Ecto neural progenitor cell (in vitro differentiated cells): ENCODE measurements at regions not wholly inside any gene's neighbourhood (a gene's known extent, or its start where the extent isn't known, plus 50 kb on each side); places are given as distances from the start of the nearest gene placed in this dataset.

Experiments used
- DNase-seq: peaks from one replicate; pipeline ENCODE4 v3.0.0-alpha.2; 2018; ENCODE audit warnings: low spot score

DNA sequence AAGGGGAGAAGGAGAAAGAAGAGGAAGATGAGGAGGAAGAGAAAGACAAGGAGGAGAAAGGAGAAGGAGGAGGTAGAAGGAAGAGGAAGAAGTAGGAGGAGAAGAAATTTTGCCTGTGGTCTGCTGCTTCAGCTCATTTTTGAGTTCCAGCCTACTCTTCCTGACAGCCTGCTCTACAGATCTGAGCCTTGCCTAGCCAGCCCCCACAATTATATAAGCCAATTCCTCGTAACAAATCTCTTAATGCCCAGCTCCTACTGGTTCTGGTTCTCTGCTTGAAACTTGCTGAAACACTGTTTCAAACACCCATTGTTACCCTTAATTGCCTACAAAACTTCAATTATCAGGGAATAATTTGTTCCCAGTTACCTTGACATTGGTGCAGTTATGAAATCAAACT lies 1014.2 kb upstream of the CELF4 start:
- DNase-seq = no peak

DNA sequence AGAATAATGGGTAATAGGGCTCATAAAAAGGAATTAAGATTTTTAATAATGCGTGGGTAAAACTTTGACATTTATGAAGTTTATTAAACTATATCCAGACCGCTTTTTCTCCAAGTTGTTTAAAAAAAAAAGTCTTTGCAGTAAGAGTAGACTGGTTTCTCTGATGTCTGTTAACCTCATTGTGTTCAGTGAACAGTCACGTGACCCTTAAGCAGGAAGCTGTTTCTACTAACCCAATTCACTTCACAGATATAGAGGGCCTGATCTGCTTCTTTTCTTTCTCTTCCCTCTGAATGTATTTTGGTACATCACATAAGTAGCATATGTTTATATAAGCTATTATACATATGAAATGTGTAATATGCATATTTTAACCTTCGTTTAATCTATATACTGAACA lies 1011.3 kb upstream of the CELF4 start:
- DNase-seq = no peak

DNA sequence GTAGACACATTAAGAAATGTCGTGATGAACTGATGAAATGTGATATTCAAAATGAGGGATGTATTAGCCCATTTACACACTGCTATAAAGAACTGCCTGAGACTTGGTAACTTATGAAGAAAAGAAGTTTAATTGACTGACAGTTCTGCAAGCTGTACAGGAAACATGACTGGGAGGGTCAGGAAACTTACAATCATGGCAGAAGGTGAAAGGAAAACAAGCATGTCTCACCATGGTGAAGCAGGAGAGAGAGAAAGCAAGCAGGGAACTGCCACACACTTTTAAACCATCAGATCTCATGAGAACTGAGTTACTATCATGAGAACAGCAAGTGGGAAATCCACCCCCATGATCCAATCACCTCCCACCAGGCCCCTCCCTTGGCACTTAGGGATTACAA lies 1010.8 kb upstream of the CELF4 start:
- no peak for DNase-seq

DNA sequence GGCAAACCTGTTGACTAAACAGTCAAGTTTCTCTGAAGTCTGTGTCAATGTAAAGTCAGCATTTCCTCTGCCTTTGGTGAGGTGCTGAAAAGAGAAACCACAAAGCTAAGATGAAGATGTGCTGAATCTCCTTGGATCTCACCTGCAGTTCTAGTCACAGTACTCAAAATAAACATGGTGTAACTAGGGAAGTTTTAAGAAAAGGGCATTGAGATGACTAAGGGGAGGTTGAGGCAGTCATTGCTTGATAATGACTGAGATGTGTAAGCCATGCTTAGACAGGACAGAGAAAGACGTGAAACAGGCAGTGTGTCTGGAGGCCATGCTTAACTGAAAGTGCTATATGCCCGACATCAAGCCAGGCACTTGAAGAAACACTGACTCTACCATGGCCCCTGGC lies 1010.0 kb upstream of the CELF4 start:
- no peak for DNase-seq

DNA sequence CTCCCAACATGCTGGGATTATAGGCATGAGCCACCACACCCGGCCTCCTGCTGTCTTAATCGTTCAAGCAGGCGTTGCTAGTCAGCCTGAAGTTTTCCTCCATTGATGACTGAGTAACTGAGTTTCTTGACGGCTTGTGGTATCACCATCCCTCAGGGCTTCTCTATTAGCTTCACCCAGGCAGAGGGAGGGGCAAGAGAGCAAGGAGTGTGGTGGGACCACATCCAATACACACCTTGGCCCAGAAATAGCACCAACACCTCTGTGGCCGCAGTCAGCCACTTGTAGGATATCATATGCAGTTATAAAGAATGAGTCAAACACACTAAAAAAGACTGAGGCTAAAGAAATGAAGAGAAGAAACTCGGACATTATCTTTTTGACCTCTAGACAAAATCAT lies 1009.4 kb upstream of the CELF4 start:
- no peak for DNase-seq

DNA sequence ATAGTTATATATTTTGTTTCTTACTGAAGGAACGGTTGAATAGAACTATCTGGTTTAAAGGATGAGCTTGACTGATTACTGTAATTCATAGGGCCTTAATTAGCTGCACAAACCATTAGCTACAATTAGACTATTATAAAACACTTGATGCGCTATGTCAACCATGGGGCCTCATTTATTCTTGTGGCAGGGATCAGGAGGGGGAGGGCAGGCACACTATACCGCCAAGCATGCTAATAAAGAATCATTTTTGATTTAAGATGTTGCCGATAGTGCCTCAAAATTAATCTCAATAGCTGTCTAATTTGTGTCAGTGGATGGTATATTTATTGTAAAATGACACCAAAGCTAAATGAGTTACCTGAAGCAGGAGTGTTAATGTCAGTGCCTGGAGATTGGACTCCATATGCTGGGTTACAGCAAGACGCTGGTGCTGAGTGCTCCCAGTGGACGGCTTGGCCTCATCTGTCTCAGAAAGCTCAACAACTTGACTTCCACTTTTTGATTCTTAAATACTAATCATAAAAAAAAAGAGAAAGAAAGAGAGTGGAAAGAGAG lies 1007.0 kb upstream of the CELF4 start:
- DNase-seq = no peak

DNA sequence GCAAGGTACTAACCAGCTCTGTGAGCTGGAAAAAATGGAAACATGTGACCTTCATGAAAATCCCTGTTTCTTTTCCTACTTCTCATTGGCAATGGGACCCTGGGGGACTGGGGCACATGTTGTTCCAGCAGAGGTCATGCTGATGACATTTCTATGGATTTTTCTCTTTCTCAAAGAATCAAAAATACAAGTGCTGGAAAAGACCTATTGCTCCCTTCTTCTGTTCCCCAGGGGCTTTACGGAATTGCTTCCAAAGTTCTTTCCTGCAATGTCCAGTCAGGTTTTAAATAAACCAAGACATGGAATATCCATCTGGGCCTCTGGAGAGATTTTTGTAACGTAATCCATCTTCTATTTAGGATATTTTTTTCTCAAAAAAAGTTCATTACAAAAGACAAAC lies 1006.1 kb upstream of the CELF4 start:
- no peak for DNase-seq

DNA sequence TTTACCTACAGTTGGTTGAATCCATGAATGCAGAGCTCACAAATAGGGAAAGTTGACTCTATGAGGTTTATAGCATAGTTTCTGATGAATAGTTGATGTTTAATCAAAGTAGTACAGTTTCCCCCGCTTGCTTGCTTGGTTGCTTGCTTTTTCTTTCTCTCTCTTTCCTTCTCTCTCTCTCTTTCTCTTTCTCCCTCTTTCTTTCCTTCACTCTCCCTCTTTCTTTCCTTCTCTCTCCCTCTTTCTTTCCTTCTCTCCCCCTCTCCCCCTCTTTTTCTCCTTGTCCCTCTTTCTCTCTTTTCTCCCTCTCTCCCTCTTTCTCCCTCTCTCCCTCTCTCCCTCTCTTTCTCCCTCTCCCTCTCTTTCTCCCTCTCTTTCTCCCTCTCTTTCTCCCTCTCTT lies 999.9 kb upstream of the CELF4 start:
- no peak for DNase-seq

DNA sequence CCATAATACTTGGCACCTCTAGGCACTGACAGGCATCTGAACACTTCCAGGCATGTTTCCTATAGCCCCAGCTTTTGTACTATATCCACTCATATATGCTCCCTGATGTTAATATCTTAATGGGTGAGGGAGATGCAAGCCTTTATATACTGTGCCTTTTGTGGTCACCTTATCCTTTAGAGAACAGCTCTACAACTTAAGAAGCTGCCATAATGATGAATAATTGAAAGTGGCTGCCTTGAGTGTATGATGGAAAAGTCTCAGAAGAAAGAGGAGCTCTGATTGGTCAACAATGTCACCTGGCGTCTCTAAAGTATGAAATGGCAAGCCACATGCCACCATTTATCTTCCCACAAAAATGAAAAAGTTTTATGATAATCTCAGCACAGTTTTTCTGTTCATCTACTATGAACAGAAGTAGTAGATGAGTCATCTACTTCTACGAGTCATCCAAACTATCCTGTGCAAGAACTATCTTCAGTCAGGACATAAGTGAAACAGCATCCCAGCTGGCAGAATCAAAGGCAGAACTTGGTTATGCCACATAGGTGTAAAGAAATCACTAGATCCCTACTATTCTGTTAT lies 997.9 kb upstream of the CELF4 start:
- no peak for DNase-seq

DNA sequence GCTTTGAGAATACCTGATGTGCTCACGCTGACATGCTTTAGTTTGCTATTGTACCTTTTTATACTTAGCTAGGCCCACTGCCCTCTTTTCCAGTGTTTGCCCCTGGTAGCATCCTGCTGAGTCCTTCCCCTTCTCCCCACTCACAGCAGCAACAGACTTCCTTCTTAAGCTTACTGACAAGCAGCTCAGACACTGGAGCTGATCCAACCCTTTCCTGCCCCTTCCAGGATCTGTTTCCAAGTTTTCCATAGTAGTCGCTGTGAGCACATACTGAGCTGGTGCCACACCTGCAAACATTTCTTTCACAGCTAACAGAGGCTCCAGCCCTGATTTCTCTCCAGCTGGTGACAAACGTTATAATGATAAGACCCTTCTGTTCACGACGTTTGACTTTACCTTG lies 991.4 kb upstream of the CELF4 start:
- no peak for DNase-seq

DNA sequence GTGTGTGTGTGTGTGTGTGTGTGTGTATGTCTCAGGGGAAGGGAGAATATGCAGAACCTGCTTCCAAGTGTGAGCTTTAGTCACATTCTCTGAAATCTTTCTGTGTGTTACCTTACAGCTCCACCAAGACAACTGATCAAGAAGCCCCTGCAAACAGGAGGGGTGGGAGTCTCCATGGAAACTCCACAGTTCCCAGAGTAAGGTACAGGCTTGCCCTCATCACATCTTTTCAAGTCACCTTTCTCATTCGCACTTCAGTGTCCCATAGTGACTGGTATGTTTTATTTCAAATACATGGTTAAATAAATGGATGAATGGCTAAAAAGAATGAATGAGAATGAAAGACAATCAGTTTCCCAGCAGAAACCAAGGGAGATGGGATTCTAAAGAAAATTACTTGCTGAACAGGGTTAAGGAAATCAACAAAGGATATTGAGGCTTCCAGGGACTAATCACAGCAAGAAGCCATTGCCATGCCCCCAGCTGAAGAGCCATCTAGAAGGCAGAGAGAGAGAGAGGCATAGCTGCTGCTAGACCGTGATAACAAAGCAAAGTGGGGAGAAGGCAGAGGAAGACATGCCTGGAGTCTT lies 987.2 kb upstream of the CELF4 start:
- no peak for DNase-seq

DNA sequence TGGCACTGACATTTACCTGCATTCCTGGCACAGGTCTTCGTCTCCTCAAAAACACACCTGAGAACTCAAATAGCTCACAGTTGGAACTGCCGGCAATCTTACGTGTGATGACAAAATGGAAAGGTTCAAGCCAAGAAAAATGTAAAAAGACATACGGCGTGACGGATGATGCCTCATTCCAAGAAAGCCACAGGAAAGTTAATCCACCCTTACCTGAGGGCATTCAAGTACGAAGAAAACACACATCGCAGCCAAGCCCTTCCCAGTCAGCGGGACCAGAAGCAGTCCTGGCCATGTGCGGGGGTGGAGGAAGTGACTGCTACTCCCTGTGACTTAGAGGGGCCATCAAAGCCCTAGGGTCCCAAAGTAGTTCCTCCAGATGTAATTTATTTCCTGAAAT lies 986.3 kb upstream of the CELF4 start:
- no peak for DNase-seq

DNA sequence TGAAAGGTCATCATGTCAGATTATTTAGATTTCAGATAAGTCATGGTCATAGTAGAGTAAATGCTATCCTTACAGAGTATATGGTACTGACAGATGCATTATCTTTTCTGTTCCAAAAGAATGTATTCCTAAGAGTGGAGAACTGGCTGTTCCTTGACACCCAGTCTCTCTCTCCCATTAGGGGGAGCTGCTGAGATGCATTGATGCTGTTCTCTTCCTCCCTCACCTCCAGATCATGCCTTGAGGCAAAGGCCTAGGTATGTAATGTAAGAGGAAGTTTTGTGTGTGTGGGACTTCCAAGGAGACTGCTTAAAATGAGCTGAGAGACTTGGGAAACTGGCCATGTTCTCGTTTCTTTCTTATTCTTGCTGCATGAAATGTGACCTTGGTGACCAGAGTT lies 979.5 kb upstream of the CELF4 start:
- no peak for DNase-seq

DNA sequence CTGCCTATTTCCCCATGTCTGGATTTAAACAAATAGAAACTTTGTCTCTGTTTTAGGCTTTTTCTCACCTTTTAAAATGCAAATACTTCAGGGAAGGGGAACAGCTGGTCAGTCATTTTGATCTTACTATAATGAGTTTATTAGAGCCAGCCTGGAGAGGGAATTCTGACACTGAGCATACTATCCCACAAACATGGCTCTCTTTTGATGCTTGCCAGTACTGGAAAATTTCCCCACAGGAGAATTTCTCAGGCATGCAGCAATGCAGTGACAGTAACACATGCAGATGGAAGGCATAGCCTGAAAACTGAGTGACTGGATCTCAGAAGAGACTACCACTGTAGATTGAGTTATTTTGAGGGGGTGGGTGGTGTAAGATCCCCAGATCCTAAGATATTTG lies 974.3 kb upstream of the CELF4 start:
- DNase-seq = no peak

DNA sequence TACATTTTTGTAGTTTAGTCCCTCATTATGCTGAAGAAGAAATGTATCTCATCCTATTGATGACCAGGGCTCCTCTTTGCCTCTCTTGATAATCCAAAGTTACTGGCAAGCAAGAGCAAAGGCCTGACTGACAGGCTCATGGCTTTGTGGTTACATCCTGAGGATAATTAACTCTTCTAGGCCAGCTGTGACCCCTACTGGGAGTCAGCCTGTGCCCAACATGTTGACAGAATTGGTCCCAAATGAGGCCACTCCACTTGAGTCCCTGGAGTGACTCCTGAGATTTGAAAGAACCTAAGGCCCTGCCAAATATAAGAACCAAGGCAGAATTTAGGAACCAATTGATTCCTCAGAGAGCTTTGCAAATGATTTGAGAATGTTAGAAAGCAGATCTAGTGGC lies 973.8 kb upstream of the CELF4 start:
- DNase-seq = no peak

DNA sequence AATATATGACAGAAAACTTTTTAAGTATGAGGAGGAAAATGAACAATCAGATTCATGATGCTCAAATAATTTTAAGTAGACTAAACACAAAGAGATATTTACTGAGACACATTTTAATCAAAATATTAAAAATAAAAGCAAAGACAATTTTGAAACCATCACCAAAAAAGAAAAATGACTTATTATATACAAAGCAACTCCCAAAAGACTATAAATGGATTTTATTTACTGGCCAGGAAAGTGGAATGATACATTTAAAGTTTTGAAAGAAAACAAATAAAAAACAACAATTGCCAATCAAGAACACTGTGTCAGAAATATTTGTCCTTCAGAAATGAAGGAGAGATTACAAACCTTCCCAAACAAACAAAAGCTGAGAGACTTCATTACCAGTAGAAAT lies 968.5 kb upstream of the CELF4 start:
- no peak for DNase-seq

DNA sequence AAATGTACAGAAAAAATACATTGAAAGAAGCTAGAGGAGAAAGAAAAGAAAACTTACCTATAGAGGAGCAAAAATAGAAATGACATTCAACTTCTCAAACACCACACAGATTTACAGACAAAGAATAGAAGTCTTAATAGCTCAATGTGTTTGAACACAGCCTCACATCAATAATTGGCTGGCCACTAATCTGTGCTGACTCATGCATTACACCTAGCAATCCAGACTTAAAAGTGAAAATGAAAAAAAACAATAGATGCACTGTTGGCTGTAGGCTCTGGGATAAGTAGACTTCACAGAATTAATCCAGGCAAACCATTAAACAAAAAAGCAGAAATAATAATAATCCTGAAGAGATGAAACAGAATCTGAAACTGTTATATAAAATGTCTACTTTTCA lies 961.3 kb upstream of the CELF4 start:
- DNase-seq = no peak

DNA sequence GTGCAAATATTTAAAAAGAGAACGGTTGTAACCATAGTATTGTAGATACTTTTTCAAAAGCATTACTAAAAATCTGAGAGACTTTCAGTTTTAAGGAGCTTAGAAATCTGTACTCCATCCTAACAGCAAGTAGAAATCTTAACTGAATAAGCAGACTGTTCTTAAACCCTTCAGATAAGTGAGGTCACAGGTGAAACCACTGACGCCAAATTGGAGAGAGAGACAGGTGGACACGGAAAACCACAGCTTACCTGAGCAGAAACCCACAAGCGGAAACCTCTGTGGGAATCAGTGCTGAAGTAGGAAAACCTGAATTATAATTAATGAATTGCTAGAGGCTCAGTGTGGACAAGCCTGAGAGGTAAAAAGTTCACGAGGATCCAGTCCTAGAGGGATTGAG lies 959.4 kb upstream of the CELF4 start:
- no peak for DNase-seq

DNA sequence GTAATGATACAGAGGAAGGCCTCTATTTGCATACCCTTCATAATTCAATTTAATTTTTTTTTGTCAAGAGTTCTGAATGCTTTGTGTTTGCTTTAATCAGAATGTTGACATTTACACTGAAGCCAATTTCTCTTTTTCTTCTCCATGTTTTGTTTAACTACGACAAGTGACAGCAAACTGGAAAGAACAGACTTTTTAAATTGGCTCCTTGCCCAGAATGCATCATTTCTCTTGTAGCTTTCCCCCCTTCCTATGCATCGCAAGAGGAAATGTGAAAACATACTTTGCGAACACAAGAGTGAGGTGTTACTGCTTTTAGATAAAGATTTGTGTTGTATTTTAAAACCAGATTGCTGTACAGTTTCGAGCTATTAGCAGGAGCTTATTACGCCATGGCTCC lies 955.2 kb upstream of the CELF4 start:
- DNase-seq = no peak

DNA sequence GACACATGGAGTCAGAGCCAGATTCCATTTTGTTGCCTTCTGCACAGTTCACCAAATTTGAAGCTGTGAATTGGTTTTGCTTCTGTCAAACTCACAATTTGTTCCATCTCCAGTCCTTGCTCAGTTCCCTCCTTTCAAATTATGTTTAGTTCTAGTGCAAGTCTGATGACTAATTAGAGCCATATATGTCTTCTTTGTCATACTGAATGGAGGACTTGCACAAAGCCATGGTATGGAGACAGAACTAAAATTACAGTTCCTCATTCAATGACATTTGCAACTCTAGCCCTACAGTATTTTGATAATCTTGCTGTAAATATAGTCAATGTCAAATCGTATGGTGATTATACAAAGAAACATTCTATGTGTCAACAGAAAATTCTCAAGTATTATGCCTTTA lies 936.9 kb upstream of the CELF4 start:
- DNase-seq = no peak

DNA sequence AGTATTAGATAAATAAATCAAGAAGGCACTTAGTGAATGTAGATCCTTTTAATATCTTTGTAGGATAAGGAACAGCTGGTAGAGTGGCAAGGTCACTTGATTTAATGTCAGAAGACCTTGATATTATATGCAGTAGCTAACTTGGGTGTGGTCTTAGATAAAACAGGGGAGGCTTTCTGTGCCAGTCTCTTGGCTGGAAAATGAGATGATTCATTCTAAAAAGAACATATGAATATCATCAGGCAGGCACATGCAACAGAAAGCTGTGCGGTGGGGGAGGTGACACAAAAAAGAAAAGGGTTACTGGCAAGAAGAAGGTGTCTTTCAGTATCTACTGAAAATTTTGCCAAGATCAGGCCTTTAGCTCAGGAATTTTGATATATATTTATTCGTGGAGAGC lies 931.7 kb upstream of the CELF4 start:
- no peak for DNase-seq

DNA sequence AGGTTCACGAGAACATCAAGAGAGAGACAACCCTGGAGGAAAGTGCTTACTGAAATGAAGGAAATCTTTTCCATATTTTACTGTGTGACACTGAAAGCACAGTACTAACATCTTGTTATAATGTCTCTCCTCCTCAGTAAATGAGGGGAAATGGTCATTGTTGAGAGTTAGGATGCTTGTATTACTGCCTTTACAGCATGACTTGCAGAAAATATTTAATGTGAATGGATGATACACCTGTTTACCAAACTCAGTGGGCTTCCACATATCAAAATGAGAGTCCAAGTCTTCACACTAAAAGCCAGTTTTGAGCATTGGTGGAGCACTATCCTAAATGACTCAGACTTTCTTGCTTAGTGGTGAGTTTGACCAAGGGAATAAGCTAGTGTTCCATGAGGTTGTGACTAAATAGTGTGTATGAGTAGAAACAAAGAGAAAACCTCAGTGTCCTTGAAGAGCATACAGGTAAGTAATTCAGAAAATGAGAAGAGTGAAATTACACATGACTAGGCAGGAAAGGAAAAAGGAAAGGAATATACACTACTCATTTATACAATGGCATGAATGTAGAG lies 930.7 kb upstream of the CELF4 start:
- no peak for DNase-seq

DNA sequence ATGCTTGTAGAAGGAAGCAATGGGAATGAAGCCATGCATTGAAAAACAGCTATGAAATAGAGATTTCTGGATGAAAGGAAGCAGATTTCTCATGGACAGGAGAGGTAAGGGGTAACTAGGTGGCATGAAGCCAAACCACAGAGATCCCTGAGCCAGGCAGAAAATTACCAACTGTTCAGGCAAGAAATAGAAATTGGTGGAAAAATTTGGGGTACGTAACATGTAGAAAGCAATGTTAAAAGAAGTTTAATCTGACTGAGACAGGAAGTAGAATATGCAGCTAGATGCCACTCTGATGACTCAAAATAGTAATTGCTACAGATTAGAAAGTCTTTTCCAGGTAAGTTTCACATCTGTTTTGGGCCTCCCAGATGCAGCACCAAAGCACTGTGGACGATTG lies 928.5 kb upstream of the CELF4 start:
- no peak for DNase-seq

DNA sequence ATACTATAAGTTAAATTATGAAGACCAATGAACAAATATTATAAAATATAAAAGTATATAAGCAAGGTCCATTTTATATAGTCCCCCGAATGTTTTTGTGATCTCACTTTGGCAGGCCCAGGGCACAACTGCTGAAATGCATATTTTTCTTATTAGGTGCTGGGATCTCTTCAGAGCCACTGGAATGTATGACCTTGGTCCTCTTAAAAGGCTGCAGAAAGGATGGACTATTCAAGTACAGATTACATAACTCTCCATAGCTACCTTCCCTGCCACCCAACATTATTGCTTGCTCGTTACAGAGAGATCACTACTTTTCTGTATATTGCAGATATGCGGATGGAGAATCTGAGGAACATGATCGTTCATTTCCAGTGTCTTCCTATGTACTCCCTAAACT lies 925.6 kb upstream of the CELF4 start:
- DNase-seq = no peak
